PC-9 (cell line): ENCODE measurements at regions not wholly inside any gene's neighbourhood (a gene's known extent, or its start where the extent isn't known, plus 50 kb on each side); places are given as distances from the start of the nearest gene placed in this dataset.

ENCODE experiments used
- BruUV-seq: library from RNA; stranded (reverse); fragments of 400-500 nt; replicated peaks from 2 replicates; lab custom pipeline; 2021; lab: Mats Ljungman, UMichigan
- CTCF ChIA-PET: fragments of 300-600 bp; sonication (Branson Sonifier 250); formaldehyde crosslinking; loops from one replicate; lab custom pipeline; 2022; ENCODE audit warnings: antibody characterized with exemption; lab: Charles Lee
- POLR2A ChIA-PET: fragments of 300-600 bp; sonication (Branson Sonifier 250); formaldehyde crosslinking; loops from one replicate; lab custom pipeline; 2022; ENCODE audit warnings: antibody characterized with exemption; ENCODE audit not compliant: unreplicated experiment; lab: Charles Lee
- DNase-seq, 2 experiments: peaks; one replicate each; pipeline versions ENCODE4 v3.0.0 to v3.0.0-alpha.2; 2015 to 2022; ENCODE audit warnings: mixed read lengths in 1 of 2
- H2AFZ ChIP-seq: fragments of 200-600 bp; sonication (generic); 2 replicates; pipeline ENCODE4 v1.8.1; 2017; ENCODE audit warnings: antibody characterized with exemption
- H3F3A ChIP-seq: fragments of 200-600 bp; sonication (generic); 2 replicates; pipeline ENCODE4 v1.8.1; 2017; ENCODE audit warnings: antibody characterized with exemption, mild to moderate bottlenecking, low read depth; ENCODE audit not compliant: insufficient read depth
- H3K27ac ChIP-seq: fragments of 200-600 bp; sonication (generic); 2 replicates; pipeline ENCODE4 v1.6.1; 2016; ENCODE audit warnings: mixed run types
- H3K27me3 ChIP-seq: fragments of 200-600 bp; sonication (generic); 2 replicates; pipeline ENCODE4 v1.6.1; 2016; ENCODE audit warnings: low read depth, mixed run types; ENCODE audit not compliant: insufficient read depth
- H3K36me3 ChIP-seq: fragments of 200-600 bp; sonication (generic); 2 replicates; pipeline ENCODE4 v1.6.1; 2016; ENCODE audit warnings: low read depth, mixed run types
- H3K4me1 ChIP-seq: fragments of 200-600 bp; sonication (generic); replicated peaks from 2 replicates; pipeline ENCODE4 v1.6.1; 2016; ENCODE audit warnings: mixed run types; ENCODE audit not compliant: insufficient read depth
- H3K4me2 ChIP-seq: fragments of 200-600 bp; sonication (generic); 2 replicates; pipeline ENCODE4 v1.6.1; 2017; ENCODE audit warnings: mixed run types
- H3K4me3 ChIP-seq: fragments of 200-600 bp; sonication (generic); 2 replicates; pipeline ENCODE4 v1.6.1; 2016; ENCODE audit warnings: mixed run types
- H3K79me2 ChIP-seq: fragments of 200-600 bp; sonication (generic); 2 replicates; pipeline ENCODE4 v1.6.1; 2017; ENCODE audit warnings: low read depth, mixed run types
- H3K9me2 ChIP-seq: fragments of 200-600 bp; sonication (generic); 2 replicates; pipeline ENCODE4 v1.8.1; 2017; ENCODE audit warnings: mild to moderate bottlenecking; ENCODE audit not compliant: insufficient read depth
- H3K9me3 ChIP-seq: fragments of 200-600 bp; sonication (generic); 2 replicates; pipeline ENCODE4 v1.8.1; 2016; ENCODE audit warnings: low read depth; ENCODE audit not compliant: insufficient read depth
- H4K20me1 ChIP-seq: fragments of 200-600 bp; sonication (generic); 2 replicates; pipeline ENCODE4 v1.8.1; 2017; ENCODE audit not compliant: insufficient read depth
- EZH2 ChIP-seq: fragments of 200-600 bp; sonication (generic); IDR thresholded peaks from 2 replicates; pipeline ENCODE4 v1.8.0; 2017; ENCODE audit warnings: antibody characterized with exemption, low read depth
- intact Hi-C: fragments of 100-400 bp; cut with micrococcal nuclease; formaldehyde crosslinking; loops from one replicate; pipeline ENCODE4 v1.10.0; 2022; ENCODE audit not compliant: unreplicated experiment
- TF ChIP-seq, protein P1 (sequence below): fragments of 200-600 bp; sonication (generic); conservative IDR thresholded peaks from 2 replicates; pipeline ENCODE4 v1.6.1; 2017; ENCODE audit warnings: mixed run types, antibody characterized with exemption, mild to moderate bottlenecking, moderate library complexity

DNA sequence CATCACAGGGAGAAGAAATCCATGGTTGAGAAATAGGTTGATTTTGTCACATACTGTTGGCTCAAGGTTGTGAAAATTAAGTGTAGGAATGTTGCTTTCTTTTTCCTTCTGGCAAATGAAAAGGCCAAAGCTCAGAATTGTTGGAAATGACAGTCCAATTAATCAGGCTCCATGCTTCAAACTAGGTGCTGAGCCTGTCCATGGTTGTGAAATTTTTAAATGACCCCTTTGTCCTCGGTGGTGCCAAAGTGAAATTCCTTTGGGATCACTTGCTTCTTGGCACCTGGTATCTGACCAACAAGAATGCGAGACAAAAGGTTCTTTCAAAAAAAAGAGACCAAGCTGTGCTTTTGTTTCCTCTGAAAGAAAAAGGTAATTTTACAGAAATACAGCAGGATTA, 451.9 kb downstream of the ETS1 start:
- peak; percentile 13 to 48 for DNase-seq
- ChIA-PET CTCF (no interaction called here), POLR2A (interaction anchor here (0.6 kb wide), 1 partner anchor 97 kb away, joined by 3 read pairs; no protein-coding TSS in a partner anchor)
- H3F3A ChIP-seq = no peaks in the 10 kb centered on the region
- no peaks in the 10 kb centered on the region for H3K27me3 ChIP-seq
- BruUV-seq = no TSS peak
- H4K20me1 ChIP-seq = no peaks in the 10 kb centered on the region
- no peak overlapping the region for H3K4me2 ChIP-seq
- intact Hi-C loops = no loop called here
- H3K27ac ChIP-seq = no peak overlapping the region
- H3K79me2 ChIP-seq = no peaks in the 10 kb centered on the region
- no peaks in the 10 kb centered on the region for H3K36me3 ChIP-seq
- no peaks in the 10 kb centered on the region for H3K4me1 ChIP-seq
- no peak overlapping the region for H2AFZ ChIP-seq
- H3K4me3 ChIP-seq = no peak overlapping the region
- no peaks in the 10 kb centered on the region for H3K9me2 ChIP-seq
- no peaks in the 10 kb centered on the region for H3K9me3 ChIP-seq
- no peak for TF ChIP-seq EZH2
- TF ChIP-seq, protein P1, sequence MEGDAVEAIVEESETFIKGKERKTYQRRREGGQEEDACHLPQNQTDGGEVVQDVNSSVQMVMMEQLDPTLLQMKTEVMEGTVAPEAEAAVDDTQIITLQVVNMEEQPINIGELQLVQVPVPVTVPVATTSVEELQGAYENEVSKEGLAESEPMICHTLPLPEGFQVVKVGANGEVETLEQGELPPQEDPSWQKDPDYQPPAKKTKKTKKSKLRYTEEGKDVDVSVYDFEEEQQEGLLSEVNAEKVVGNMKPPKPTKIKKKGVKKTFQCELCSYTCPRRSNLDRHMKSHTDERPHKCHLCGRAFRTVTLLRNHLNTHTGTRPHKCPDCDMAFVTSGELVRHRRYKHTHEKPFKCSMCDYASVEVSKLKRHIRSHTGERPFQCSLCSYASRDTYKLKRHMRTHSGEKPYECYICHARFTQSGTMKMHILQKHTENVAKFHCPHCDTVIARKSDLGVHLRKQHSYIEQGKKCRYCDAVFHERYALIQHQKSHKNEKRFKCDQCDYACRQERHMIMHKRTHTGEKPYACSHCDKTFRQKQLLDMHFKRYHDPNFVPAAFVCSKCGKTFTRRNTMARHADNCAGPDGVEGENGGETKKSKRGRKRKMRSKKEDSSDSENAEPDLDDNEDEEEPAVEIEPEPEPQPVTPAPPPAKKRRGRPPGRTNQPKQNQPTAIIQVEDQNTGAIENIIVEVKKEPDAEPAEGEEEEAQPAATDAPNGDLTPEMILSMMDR = no peak

- H3K27ac ChIP-seq = no peak overlapping the region
- H3K4me3 ChIP-seq = no peak overlapping the region
- H3K79me2 ChIP-seq = no peaks in the 10 kb centered on the region
- ChIA-PET POLR2A (no interaction called here), CTCF (no interaction called here)
- no peaks in the 10 kb centered on the region for H3K4me1 ChIP-seq
- no peaks in the 10 kb centered on the region for H3K27me3 ChIP-seq
- no peaks in the 10 kb centered on the region for H4K20me1 ChIP-seq
- no peaks in the 10 kb centered on the region for H3K9me2 ChIP-seq
- H3K4me2 ChIP-seq = no peak overlapping the region
- no peaks in the 10 kb centered on the region for H3K36me3 ChIP-seq
- H3K9me3 ChIP-seq = no peaks in the 10 kb centered on the region
- H2AFZ ChIP-seq = no peak overlapping the region
- intact Hi-C loops = no loop called here
- H3F3A ChIP-seq = no peaks in the 10 kb centered on the region
- DNase-seq = no peak
- TF ChIP-seq, protein P1 = no peak
- TF ChIP-seq EZH2 = no peak
- no TSS peak for BruUV-seq
Measured at GRCh38 chr11:128133501-128133900, 453.9 kb downstream of the ETS1 start.

- DNase-seq = no peak
- H3K27me3 ChIP-seq = no peaks in the 10 kb centered on the region
- ChIA-PET CTCF (no interaction called here), POLR2A (no interaction called here)
- H3K9me2 ChIP-seq = no peaks in the 10 kb centered on the region
- H3K4me3 ChIP-seq = no peak overlapping the region
- intact Hi-C loops = no loop called here
- H3K4me1 ChIP-seq = no peaks in the 10 kb centered on the region
- no peaks in the 10 kb centered on the region for H3K36me3 ChIP-seq
- no peak for TF ChIP-seq EZH2
- TF ChIP-seq, protein P1 = no peak
- no peaks in the 10 kb centered on the region for H3F3A ChIP-seq
- H3K9me3 ChIP-seq = no peaks in the 10 kb centered on the region
- no peak overlapping the region for H2AFZ ChIP-seq
- H3K27ac ChIP-seq = no peak overlapping the region
- H4K20me1 ChIP-seq = no peaks in the 10 kb centered on the region
- no TSS peak for BruUV-seq
- H3K4me2 ChIP-seq = no peak overlapping the region
- H3K79me2 ChIP-seq = no peaks in the 10 kb centered on the region
Measured at GRCh38 chr11:128130052-128130451, 457.3 kb downstream of the ETS1 start.
